Neutrophil (primary cell): ENCODE measurements at regions not wholly inside any gene's neighbourhood (a gene's known extent, or its start where the extent isn't known, plus 50 kb on each side); places are given as distances from the start of the nearest gene placed in this dataset.

Source experiments
- H3K27ac ChIP-seq: fragments of 200-600 bp; sonication (generic); 2 replicates; pipeline ENCODE4 v1.5.1; 2016; ENCODE audit warnings: mild to moderate bottlenecking, moderate library complexity
- H3K27me3 ChIP-seq: fragments of 200-600 bp; sonication (generic); 2 replicates; pipeline ENCODE4 v1.6.0; 2016; ENCODE audit warnings: mild to moderate bottlenecking
- H3K36me3 ChIP-seq: fragments of 200-600 bp; sonication (generic); 2 replicates; pipeline ENCODE4 v1.5.1; 2017
- H3K4me1 ChIP-seq, 2 experiments: fragments of 200-600 bp in 1 of 2; sonication (generic) in 1 of 2; 1 replicate in 1 of 2; 2 replicates in 1 of 2; pipeline versions ENCODE4 v1.5.1 to v1.6.1; 2013 to 2016; ENCODE audit warnings: low read depth in 1 of 2, low read length in 1 of 2, mild to moderate bottlenecking in 1 of 2, moderate library complexity in 1 of 2; ENCODE audit not compliant: control insufficient read depth in 1 of 2, insufficient read depth in 1 of 2
- H3K4me3 ChIP-seq, 2 experiments: fragments of 200-600 bp in 1 of 2; sonication (generic) in 1 of 2; 1 replicate in 1 of 2; 2 replicates in 1 of 2; pipeline ENCODE4 v1.5.1; 2013 to 2016; ENCODE audit warnings: low read depth in 1 of 2, low read length in 1 of 2, mild to moderate bottlenecking in 1 of 2, moderate library complexity in 1 of 2
- H3K9me3 ChIP-seq: fragments of 200-600 bp; sonication (generic); 2 replicates; pipeline ENCODE4 v1.5.1; 2016
- CTCF ChIP-seq: fragments of 200-600 bp; sonication (generic); IDR thresholded peaks from 2 replicates; pipeline ENCODE4 v1.5.1; 2016; ENCODE audit warnings: antibody characterized with exemption

GRCh38 chr5:39543335-39543734 lies 118.6 kb upstream of the DAB2 start:
- no peak for TF ChIP-seq CTCF

GRCh38 chr5:39542511-39543285 lies 117.9 kb upstream of the DAB2 start:
- Histone ChIP-seq H3K27ac (no peak overlapping the region), H3K9me3 (no peaks in the 10 kb centered on the region), H3K36me3 (no peaks in the 10 kb centered on the region), H3K27me3 (no peaks in the 10 kb centered on the region), H3K4me1 (no peaks in the 10 kb centered on the region), H3K4me3 (no peak overlapping the region)
- no peak for TF ChIP-seq CTCF

More at GRCh38 chr5:39543335-39543734, 118.6 kb upstream of the DAB2 start:
- no peaks in the 10 kb centered on the region for H3K27me3 ChIP-seq
- H3K4me3 ChIP-seq = no peak overlapping the region
- no peaks in the 10 kb centered on the region for H3K9me3 ChIP-seq
- no peaks in the 10 kb centered on the region for H3K36me3 ChIP-seq
- H3K4me1 ChIP-seq = no peaks in the 10 kb centered on the region
- no peak overlapping the region for H3K27ac ChIP-seq

GRCh38 chr5:39541920-39542319 lies 117.1 kb upstream of the DAB2 start:
- Histone ChIP-seq H3K9me3 (no peaks in the 10 kb centered on the region), H3K27me3 (no peaks in the 10 kb centered on the region), H3K4me1 (no peaks in the 10 kb centered on the region), H3K4me3 (no peak overlapping the region), H3K27ac (no peak overlapping the region), H3K36me3 (no peaks in the 10 kb centered on the region)
- TF ChIP-seq CTCF = no peak

- TF ChIP-seq CTCF = no peak
- Histone ChIP-seq H3K27me3 (no peaks in the 10 kb centered on the region), H3K4me1 (no peaks in the 10 kb centered on the region), H3K9me3 (no peaks in the 10 kb centered on the region), H3K36me3 (no peaks in the 10 kb centered on the region), H3K4me3 (no peak overlapping the region), H3K27ac (no peak overlapping the region)
These were observed 114.7 kb upstream of the DAB2 start for GRCh38 chr5:39539470-39539869.

GRCh38 chr5:39534690-39535089 lies 109.9 kb upstream of the DAB2 start:
- no peaks in the 10 kb centered on the region for H3K27me3 ChIP-seq
- TF ChIP-seq CTCF = no peak
- no peak overlapping the region for H3K27ac ChIP-seq
- no peak overlapping the region for H3K4me3 ChIP-seq
- H3K36me3 ChIP-seq = no peaks in the 10 kb centered on the region
- no peaks in the 10 kb centered on the region for H3K4me1 ChIP-seq
- H3K9me3 ChIP-seq = no peaks in the 10 kb centered on the region
